PC-3 (cell line): ENCODE measurements at regions not wholly inside any gene's neighbourhood (a gene's known extent, or its start where the extent isn't known, plus 50 kb on each side); places are given as distances from the start of the nearest gene placed in this dataset.

ENCODE experiments used
- EZH2 ChIP-seq: fragments of 300-600 bp; sonication (generic); IDR thresholded peaks from one replicate; pipeline ENCODE4 v1.6.1; 2017; ENCODE audit warnings: antibody characterized with exemption, mild to moderate bottlenecking, low read length; ENCODE audit not compliant: unreplicated experiment
- EZH2phosphoT487 ChIP-seq: fragments of 300-600 bp; sonication (generic); IDR thresholded peaks from 2 replicates; pipeline ENCODE4 v1.6.1; 2018; ENCODE audit warnings: mild to moderate bottlenecking, antibody characterized with exemption, low read length, borderline replicate concordance
- TF ChIP-seq, protein P1 (sequence below): fragments of 300-600 bp; sonication (generic); conservative IDR thresholded peaks from 2 replicates; pipeline ENCODE4 v1.5.1; 2017; ENCODE audit warnings: antibody characterized with exemption, low read depth, mild to moderate bottlenecking, low read length

DNA sequence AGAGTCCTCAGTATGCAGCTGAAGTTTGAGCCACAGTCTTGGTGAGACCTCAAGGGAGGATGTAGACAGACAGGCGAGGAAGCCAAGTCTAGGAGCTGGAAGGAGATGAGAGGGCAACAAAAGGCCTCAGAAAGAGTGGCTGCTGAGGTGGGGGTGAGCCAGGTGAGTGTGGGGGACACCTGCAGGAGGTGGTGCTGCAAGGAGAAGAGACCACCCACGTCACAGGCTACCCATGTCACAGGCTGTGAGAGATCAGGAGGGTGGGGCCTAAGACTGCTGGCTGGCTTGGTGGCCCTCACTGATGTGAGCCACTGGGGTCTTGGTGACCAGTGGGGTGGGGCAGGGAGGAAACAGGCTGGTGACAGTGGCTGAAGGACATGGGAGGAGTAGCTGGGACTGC lies 97.3 kb downstream of the KIF26A start:
- TF ChIP-seq, protein P1, sequence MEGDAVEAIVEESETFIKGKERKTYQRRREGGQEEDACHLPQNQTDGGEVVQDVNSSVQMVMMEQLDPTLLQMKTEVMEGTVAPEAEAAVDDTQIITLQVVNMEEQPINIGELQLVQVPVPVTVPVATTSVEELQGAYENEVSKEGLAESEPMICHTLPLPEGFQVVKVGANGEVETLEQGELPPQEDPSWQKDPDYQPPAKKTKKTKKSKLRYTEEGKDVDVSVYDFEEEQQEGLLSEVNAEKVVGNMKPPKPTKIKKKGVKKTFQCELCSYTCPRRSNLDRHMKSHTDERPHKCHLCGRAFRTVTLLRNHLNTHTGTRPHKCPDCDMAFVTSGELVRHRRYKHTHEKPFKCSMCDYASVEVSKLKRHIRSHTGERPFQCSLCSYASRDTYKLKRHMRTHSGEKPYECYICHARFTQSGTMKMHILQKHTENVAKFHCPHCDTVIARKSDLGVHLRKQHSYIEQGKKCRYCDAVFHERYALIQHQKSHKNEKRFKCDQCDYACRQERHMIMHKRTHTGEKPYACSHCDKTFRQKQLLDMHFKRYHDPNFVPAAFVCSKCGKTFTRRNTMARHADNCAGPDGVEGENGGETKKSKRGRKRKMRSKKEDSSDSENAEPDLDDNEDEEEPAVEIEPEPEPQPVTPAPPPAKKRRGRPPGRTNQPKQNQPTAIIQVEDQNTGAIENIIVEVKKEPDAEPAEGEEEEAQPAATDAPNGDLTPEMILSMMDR, result no peak
- no peak for TF ChIP-seq EZH2
- no peak for TF ChIP-seq EZH2phosphoT487
